Pancreas (tissue), 10 donors: ENCODE measurements at regions not wholly inside any gene's neighbourhood (a gene's known extent, or its start where the extent isn't known, plus 50 kb on each side); places are given as distances from the start of the nearest gene placed in this dataset.

Experiments
- ATAC-seq, 4 donors: fragments of 200-7000 bp; cut with Tn5 transposase; one replicate each; pipeline versions ENCODE4 v1.8.0 to v1.9.1; 2020; ENCODE audit warnings: mild to moderate bottlenecking in 4 of 4, moderate library complexity in 4 of 4
- DNase-seq, 6 donors: peaks; one replicate each; pipeline ENCODE4 v3.0.0-alpha.2; 2020
- FAIRE-seq: peaks from 2 replicates; lab custom pipeline; 2012; peaks lifted over from hg19 to GRCh38; lab: Jason Lieb, UNC
- H3K27ac ChIP-seq, 4 donors: fragments of 200-600 bp; sonication (generic); 1 replicate in 3 of 4; 2 replicates in 1 of 4; pipeline versions ENCODE4 v1.5.0 to v1.8.0; 2020
- H3K27me3 ChIP-seq, 4 donors: fragments of 200-600 bp; one replicate each; pipeline ENCODE4 v1.8.0; 2021
- H3K36me3 ChIP-seq, 3 donors: fragments of 200-600 bp; sonication (generic) in 1 of 3; one replicate each; pipeline versions ENCODE4 v1.5.0 to v1.8.0; 2020 to 2021
- H3K4me1 ChIP-seq, 3 donors: fragments of 200-600 bp; one replicate each; pipeline ENCODE4 v1.8.0; 2021
- H3K4me3 ChIP-seq, 4 donors: fragments of 200-600 bp; sonication (generic) in 2 of 4; one replicate each; pipeline versions ENCODE4 v1.5.0 to v1.8.0; 2020 to 2021
- H3K9me3 ChIP-seq, 4 donors: fragments of 200-600 bp; one replicate each; pipeline ENCODE4 v1.8.0; 2021
- whole genome bisulfite sequencing, 2 donors: extraction: QIAGEN DNeasy Blood & Tissue Kit; methylation state at CpG; one replicate each; pipeline ENCODE4 v1.1.7; 2013; 5-methylcytosine and 5-hydroxymethylcytosine counted together
- intact Hi-C, 3 donors: fragments of 100-400 bp; cut with DNase I; formaldehyde crosslinking; loops; one replicate each; pipeline versions ENCODE4 v1.11.1 to v1.14.2; 2022
- TF ChIP-seq, protein P1 (sequence below), 4 donors: fragments of 200-600 bp; sonication (generic) in 3 of 4; IDR thresholded peaks; one replicate each; pipeline versions ENCODE4 v1.5.0 to v1.8.0; 2021; ENCODE audit warnings: antibody characterized with exemption in 4 of 4
- donor health status: healthy with polysubstance abuse.
- donor health status: DM: no; HTN: no; CAD: no; lungs with moderate emphysema.
- donor health status: DM: no; HTN: no; CAD: no.
- donor health status: control.
- donor health status: control.
- donor health status: Bipolar disorder and iron deficiency.
- donor health status: DM: yes; HTN: yes; CAD: no.
- donor health status: DM: no; HTN: no; CAD: no.
- donor health status: DM: no; HTN: no; CAD: no.
- donor health status: DM: yes; HTN: yes; CAD: no.

DNA sequence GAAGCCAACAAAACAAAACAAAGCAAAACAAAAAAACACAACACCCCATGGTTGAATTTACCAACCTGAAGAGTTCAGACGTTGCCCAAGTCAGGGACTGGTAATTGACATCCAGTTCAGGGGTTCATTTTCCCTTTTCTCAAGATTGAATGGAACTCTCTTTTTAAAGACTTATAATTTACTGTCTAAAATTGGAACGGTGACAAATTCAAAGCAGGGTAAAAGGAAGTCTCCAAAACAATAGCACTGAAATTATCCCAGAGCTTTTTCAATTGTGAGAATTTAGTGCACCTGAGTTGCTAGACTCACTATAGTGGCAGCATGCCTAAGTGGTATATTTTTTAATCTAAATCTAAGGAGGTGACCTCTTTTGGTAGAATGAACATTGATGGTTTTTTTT is 90.9 kb upstream of the PREP start:
- WGBS, 2 donors: 70 to 79% methylated on average over 2 of the region's 2 CpGs
- no peaks in the 10 kb centered on the region for H3K4me1 ChIP-seq
- H3K9me3 ChIP-seq: no peaks in the 10 kb centered on the region
- FAIRE-seq (no peak), DNase-seq (no peak), ATAC-seq (no peak)
- no peak overlapping the region for H3K4me3 ChIP-seq
- H3K36me3 ChIP-seq: no peaks in the 10 kb centered on the region
- no peaks in the 10 kb centered on the region for H3K27me3 ChIP-seq
- intact Hi-C loops: loop anchor here in 1 of 3 donors (10.0 kb wide), 1 partner anchor 811 kb away; no protein-coding TSS in a partner anchor
- H3K27ac ChIP-seq: no peak overlapping the region
- TF ChIP-seq, protein P1, sequence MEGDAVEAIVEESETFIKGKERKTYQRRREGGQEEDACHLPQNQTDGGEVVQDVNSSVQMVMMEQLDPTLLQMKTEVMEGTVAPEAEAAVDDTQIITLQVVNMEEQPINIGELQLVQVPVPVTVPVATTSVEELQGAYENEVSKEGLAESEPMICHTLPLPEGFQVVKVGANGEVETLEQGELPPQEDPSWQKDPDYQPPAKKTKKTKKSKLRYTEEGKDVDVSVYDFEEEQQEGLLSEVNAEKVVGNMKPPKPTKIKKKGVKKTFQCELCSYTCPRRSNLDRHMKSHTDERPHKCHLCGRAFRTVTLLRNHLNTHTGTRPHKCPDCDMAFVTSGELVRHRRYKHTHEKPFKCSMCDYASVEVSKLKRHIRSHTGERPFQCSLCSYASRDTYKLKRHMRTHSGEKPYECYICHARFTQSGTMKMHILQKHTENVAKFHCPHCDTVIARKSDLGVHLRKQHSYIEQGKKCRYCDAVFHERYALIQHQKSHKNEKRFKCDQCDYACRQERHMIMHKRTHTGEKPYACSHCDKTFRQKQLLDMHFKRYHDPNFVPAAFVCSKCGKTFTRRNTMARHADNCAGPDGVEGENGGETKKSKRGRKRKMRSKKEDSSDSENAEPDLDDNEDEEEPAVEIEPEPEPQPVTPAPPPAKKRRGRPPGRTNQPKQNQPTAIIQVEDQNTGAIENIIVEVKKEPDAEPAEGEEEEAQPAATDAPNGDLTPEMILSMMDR (IDR thresholded peaks at IDR 0.05): no peak

DNA sequence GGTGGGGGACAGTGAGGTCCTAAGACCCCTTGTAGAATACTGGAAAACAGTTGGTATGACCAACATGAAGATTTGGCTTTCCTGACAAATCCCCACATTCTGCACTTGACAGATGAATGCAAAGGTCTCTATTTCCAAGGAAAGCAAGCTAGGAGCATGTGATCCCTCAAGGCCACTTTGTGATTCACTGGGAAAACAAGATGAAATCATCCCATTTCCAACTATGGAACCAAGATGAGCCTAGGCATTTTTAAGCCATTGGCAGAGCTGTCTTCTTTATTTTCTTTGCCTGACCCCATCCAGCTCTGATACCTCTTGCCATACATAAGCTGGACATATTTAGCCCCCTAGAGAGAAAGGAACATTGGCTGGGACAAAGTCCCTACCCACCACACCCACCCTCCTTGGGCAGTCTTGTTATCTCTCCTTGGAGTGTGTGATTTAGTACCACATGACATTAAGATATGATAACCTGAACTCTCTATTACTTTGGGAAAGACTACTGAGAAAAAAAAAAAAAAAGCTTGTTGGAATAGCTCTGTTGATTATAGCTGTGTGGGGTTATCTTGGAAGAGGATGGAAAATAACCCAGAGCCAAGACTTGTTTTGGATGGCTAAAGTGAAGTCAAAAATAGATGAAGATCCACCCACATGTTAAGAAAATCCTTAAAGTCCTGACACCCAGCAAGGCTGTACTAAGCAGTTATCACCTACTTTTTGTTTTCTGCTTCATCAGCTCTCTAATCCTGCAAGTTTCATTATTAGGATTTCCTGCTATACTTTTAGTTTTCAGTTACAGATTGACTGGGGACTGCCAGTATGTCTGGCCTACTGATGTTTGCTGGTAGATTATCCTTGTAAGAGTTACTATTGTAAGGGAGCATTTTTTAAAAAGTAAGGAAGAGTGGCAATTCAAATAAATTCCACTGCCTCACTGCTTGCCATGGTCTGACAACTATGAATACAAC is 90.1 kb upstream of the PREP start:
- intact Hi-C loops: loop anchor here in 1 of 3 donors (10.0 kb wide), 1 partner anchor 812 kb away; no protein-coding TSS in a partner anchor
- DNase-seq (no peak), ATAC-seq (no peak), FAIRE-seq (no peak)
- no peaks in the 10 kb centered on the region for H3K9me3 ChIP-seq
- no peaks in the 10 kb centered on the region for H3K4me1 ChIP-seq
- H3K4me3 ChIP-seq: no peak overlapping the region
- TF ChIP-seq, protein P1 (IDR thresholded peaks at IDR 0.05): no peak
- no peak overlapping the region for H3K27ac ChIP-seq
- no peaks in the 10 kb centered on the region for H3K27me3 ChIP-seq
- H3K36me3 ChIP-seq: no peaks in the 10 kb centered on the region

DNA sequence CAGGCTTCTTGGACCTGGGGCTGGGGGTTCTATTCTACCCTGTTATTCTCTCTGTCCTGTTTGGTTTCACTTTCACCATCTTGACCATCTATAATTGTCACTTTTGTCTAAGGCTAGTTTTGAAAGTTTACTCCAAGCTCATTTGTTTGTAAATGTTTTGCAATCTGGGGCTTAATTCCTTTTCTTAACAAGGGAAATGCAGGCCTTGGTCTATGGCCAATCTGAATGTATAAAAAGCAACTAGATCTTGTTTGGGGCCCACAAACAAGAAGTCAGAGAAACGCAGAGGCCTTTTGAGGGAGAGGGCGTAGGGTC is 86.3 kb upstream of the PREP start:
- Histone ChIP-seq H3K4me1 (no peaks in the 10 kb centered on the region), H3K9me3 (no peaks in the 10 kb centered on the region), H3K27ac (no peak overlapping the region), H3K4me3 (no peak overlapping the region), H3K36me3 (no peaks in the 10 kb centered on the region), H3K27me3 (no peaks in the 10 kb centered on the region)
- TF ChIP-seq, protein P1 (IDR thresholded peaks at IDR 0.05): no peak
- no peak for ATAC-seq
- DNase-seq: no peak
- WGBS, 2 donors: 81 to 87% methylated on average over 2 of the region's 2 CpGs
- intact Hi-C loops: no loop called here
- no peak for FAIRE-seq

DNA sequence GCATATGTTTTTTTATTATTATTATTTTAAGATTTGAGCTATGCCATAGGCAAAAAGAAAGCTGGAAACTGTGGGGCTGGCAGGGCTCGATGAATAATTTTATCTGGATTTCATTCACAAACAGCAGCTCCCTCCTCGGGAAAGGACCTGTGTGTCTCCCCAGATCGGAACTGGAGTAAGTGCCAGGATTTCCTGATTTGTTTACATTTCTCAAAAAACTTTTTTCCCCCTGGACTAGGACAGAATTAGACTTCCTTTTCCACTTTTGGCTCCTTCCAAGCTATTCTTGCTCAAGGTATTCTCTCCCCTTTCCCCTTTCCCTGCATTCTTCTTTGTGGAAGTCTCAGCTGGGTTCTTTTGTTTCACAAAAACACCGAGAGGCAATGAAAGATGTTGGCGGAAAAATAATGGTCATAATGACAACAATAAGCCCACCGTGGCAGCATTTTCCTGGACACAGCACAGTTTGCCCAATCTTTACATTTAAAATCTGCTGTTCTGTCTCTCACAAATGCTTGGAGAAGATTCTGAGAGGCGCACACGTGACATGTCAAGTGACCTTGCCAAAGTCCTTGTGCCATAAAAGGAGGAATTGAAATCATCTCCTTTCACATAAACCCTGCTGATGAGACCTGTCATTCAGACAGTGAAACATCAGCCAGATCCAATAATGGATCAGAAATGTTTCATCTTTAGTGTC is 85.8 kb upstream of the PREP start:
- H3K4me3 ChIP-seq: no peak overlapping the region
- DNase-seq: no peak
- 43 to 44% methylated on average over 8 of the region's 8 CpGs for WGBS, 2 donors
- H3K4me1 ChIP-seq: no peaks in the 10 kb centered on the region
- ATAC-seq: peak in 1 of 4 donors; percentile 16
- intact Hi-C loops: no loop called here
- no peak for FAIRE-seq
- TF ChIP-seq, protein P1 (IDR thresholded peaks at IDR 0.05): no peak
- H3K27ac ChIP-seq: no peak overlapping the region
- H3K36me3 ChIP-seq: no peaks in the 10 kb centered on the region
- no peaks in the 10 kb centered on the region for H3K27me3 ChIP-seq
- no peaks in the 10 kb centered on the region for H3K9me3 ChIP-seq
